ENCODE measurements at regions not wholly inside any gene's neighbourhood (a gene's known extent, or its start where the extent isn't known, plus 50 kb on each side); places are given as distances from the start of the nearest gene placed in this dataset.
A peak's percentile ranks its signal among the peaks of the same experiment; 100 is the strongest.

GRCh38 chr20:61031101-61031830, 220.8 kb upstream of the CDH4 start:
- Histone ChIP-seq H3K27me3 (ENCODE audit: control insufficient read depth in 1 of 2, insufficient read depth in 2 of 2, low read length in 1 of 2) (no peaks in the 10 kb centered on the region), H3K36me3 (ENCODE audit: control insufficient read depth in 1 of 2, insufficient read depth in 2 of 2, low read length in 1 of 2) (no peaks in the 10 kb centered on the region), H3K9me3 (ENCODE audit: control insufficient read depth, low read length) (no peaks in the 10 kb centered on the region), H3K27ac (ENCODE audit: low read depth in 1 of 2, low read length in 2 of 2) (no peak overlapping the region), H3K4me3 (ENCODE audit: low read length in 2 of 2) (no peak overlapping the region), H3K4me1 (ENCODE audit: control insufficient read depth in 1 of 2, insufficient read depth in 2 of 2, low read length in 2 of 2) (no peaks in the 10 kb centered on the region)
- DNase-seq = no peak
- intact Hi-C loops (cut with DNase I) = no loop called here
- no peak for ATAC-seq (ENCODE audit: low FRiP score)
- 42 to 67% methylated on average over 10 of the region's 10 CpGs for WGBS, 2 donors

GRCh38 chr20:61037498-61037897, 214.6 kb upstream of the CDH4 start:
- Histone ChIP-seq H3K36me3 (ENCODE audit: control insufficient read depth in 1 of 2, insufficient read depth in 2 of 2, low read length in 1 of 2) (no peaks in the 10 kb centered on the region), H3K27me3 (ENCODE audit: control insufficient read depth in 1 of 2, insufficient read depth in 2 of 2, low read length in 1 of 2) (no peaks in the 10 kb centered on the region)
- intact Hi-C loops (cut with DNase I) = no loop called here

GRCh38 chr20:61041481-61041880, 210.6 kb upstream of the CDH4 start:
- Histone ChIP-seq H3K4me1 (ENCODE audit: control insufficient read depth in 1 of 2, insufficient read depth in 2 of 2, low read length in 2 of 2) (no peaks in the 10 kb centered on the region), H3K27ac (ENCODE audit: low read depth in 1 of 2, low read length in 2 of 2) (no peak overlapping the region), H3K4me3 (ENCODE audit: low read length in 2 of 2) (no peak overlapping the region), H3K36me3 (ENCODE audit: control insufficient read depth in 1 of 2, insufficient read depth in 2 of 2, low read length in 1 of 2) (no peaks in the 10 kb centered on the region), H3K27me3 (ENCODE audit: control insufficient read depth in 1 of 2, insufficient read depth in 2 of 2, low read length in 1 of 2) (no peaks in the 10 kb centered on the region), H3K9me3 (ENCODE audit: control insufficient read depth, low read length) (no peaks in the 10 kb centered on the region)
- intact Hi-C loops (cut with DNase I) = no loop called here
- WGBS, 2 donors = 75 to 78% methylated on average over 4 of the region's 4 CpGs
- DNase-seq = no peak
- no peak for ATAC-seq (ENCODE audit: low FRiP score)

More at GRCh38 chr20:61037498-61037897, 214.6 kb upstream of the CDH4 start:
- ATAC-seq (ENCODE audit: low FRiP score) (no peak), DNase-seq (no peak)
- 64 to 65% methylated on average over 3 of the region's 3 CpGs for WGBS, 2 donors
- no peak overlapping the region for H3K4me3 ChIP-seq (ENCODE audit: low read length in 2 of 2)
- H3K9me3 ChIP-seq (ENCODE audit: control insufficient read depth, low read length) = no peaks in the 10 kb centered on the region
- H3K4me1 ChIP-seq (ENCODE audit: control insufficient read depth in 1 of 2, insufficient read depth in 2 of 2, low read length in 2 of 2) = no peaks in the 10 kb centered on the region
- no peak overlapping the region for H3K27ac ChIP-seq (ENCODE audit: low read depth in 1 of 2, low read length in 2 of 2)

- no peak for DNase-seq
- H3K9me3 ChIP-seq (ENCODE audit: control insufficient read depth, low read length) = no peaks in the 10 kb centered on the region
- H3K4me3 ChIP-seq (ENCODE audit: low read length in 2 of 2) = no peak overlapping the region
- ATAC-seq (ENCODE audit: low FRiP score) = no peak
- no peaks in the 10 kb centered on the region for H3K36me3 ChIP-seq (ENCODE audit: control insufficient read depth in 1 of 2, insufficient read depth in 2 of 2, low read length in 1 of 2)
- H3K4me1 ChIP-seq (ENCODE audit: control insufficient read depth in 1 of 2, insufficient read depth in 2 of 2, low read length in 2 of 2) = no peaks in the 10 kb centered on the region
- no peak overlapping the region for H3K27ac ChIP-seq (ENCODE audit: low read depth in 1 of 2, low read length in 2 of 2)
- H3K27me3 ChIP-seq (ENCODE audit: control insufficient read depth in 1 of 2, insufficient read depth in 2 of 2, low read length in 1 of 2) = no peaks in the 10 kb centered on the region
- WGBS, 2 donors = 63 to 65% methylated on average over 25 of the region's 25 CpGs
- intact Hi-C loops (cut with DNase I) = no loop called here
Observed at GRCh38 chr20:61042506-61043385, 209.3 kb upstream of the CDH4 start.

GRCh38 chr20:61043681-61044080, 208.4 kb upstream of the CDH4 start:
- DNase-seq (no peak), ATAC-seq (ENCODE audit: low FRiP score) (no peak)
- Histone ChIP-seq H3K4me3 (ENCODE audit: low read length in 2 of 2) (no peak overlapping the region), H3K27ac (ENCODE audit: low read depth in 1 of 2, low read length in 2 of 2) (no peak overlapping the region), H3K4me1 (ENCODE audit: control insufficient read depth in 1 of 2, insufficient read depth in 2 of 2, low read length in 2 of 2) (no peaks in the 10 kb centered on the region), H3K27me3 (ENCODE audit: control insufficient read depth in 1 of 2, insufficient read depth in 2 of 2, low read length in 1 of 2) (no peaks in the 10 kb centered on the region), H3K36me3 (ENCODE audit: control insufficient read depth in 1 of 2, insufficient read depth in 2 of 2, low read length in 1 of 2) (no peaks in the 10 kb centered on the region), H3K9me3 (ENCODE audit: control insufficient read depth, low read length) (no peaks in the 10 kb centered on the region)
- intact Hi-C loops (cut with DNase I) = no loop called here
- WGBS, 2 donors = 73 to 76% methylated on average over 9 of the region's 9 CpGs

- Histone ChIP-seq H3K36me3 (ENCODE audit: control insufficient read depth in 1 of 2, insufficient read depth in 2 of 2, low read length in 1 of 2) (no peaks in the 10 kb centered on the region), H3K4me1 (ENCODE audit: control insufficient read depth in 1 of 2, insufficient read depth in 2 of 2, low read length in 2 of 2) (no peaks in the 10 kb centered on the region), H3K27me3 (ENCODE audit: control insufficient read depth in 1 of 2, insufficient read depth in 2 of 2, low read length in 1 of 2) (no peaks in the 10 kb centered on the region), H3K27ac (ENCODE audit: low read depth in 1 of 2, low read length in 2 of 2) (no peak overlapping the region), H3K9me3 (ENCODE audit: control insufficient read depth, low read length) (no peaks in the 10 kb centered on the region), H3K4me3 (ENCODE audit: low read length in 2 of 2) (no peak overlapping the region)
- intact Hi-C loops (cut with DNase I) = no loop called here
- no peak for ATAC-seq (ENCODE audit: low FRiP score)
- WGBS, 2 donors = 45 to 50% methylated on average over 4 of the region's 4 CpGs
- DNase-seq = no peak
Observed at GRCh38 chr20:61044499-61044898, 207.6 kb upstream of the CDH4 start.

GRCh38 chr20:61045091-61045490, 207.0 kb upstream of the CDH4 start:
- Histone ChIP-seq H3K36me3 (ENCODE audit: control insufficient read depth in 1 of 2, insufficient read depth in 2 of 2, low read length in 1 of 2) (no peaks in the 10 kb centered on the region), H3K27ac (ENCODE audit: low read depth in 1 of 2, low read length in 2 of 2) (no peak overlapping the region), H3K4me3 (ENCODE audit: low read length in 2 of 2) (no peak overlapping the region), H3K9me3 (ENCODE audit: control insufficient read depth, low read length) (no peaks in the 10 kb centered on the region), H3K27me3 (ENCODE audit: control insufficient read depth in 1 of 2, insufficient read depth in 2 of 2, low read length in 1 of 2) (no peaks in the 10 kb centered on the region), H3K4me1 (ENCODE audit: control insufficient read depth in 1 of 2, insufficient read depth in 2 of 2, low read length in 2 of 2) (no peaks in the 10 kb centered on the region)
- intact Hi-C loops (cut with DNase I) = no loop called here
- DNase-seq (no peak), ATAC-seq (ENCODE audit: low FRiP score) (no peak)
- 89 to 96% methylated on average over 1 of the region's 1 CpG for WGBS, 2 donors

GRCh38 chr20:61045876-61046585, 206.0 kb upstream of the CDH4 start:
- Histone ChIP-seq H3K36me3 (ENCODE audit: control insufficient read depth in 1 of 2, insufficient read depth in 2 of 2, low read length in 1 of 2) (no peaks in the 10 kb centered on the region), H3K9me3 (ENCODE audit: control insufficient read depth, low read length) (no peaks in the 10 kb centered on the region), H3K4me1 (ENCODE audit: control insufficient read depth in 1 of 2, insufficient read depth in 2 of 2, low read length in 2 of 2) (no peaks in the 10 kb centered on the region), H3K4me3 (ENCODE audit: low read length in 2 of 2) (no peak overlapping the region), H3K27ac (ENCODE audit: low read depth in 1 of 2, low read length in 2 of 2) (no peak overlapping the region), H3K27me3 (ENCODE audit: control insufficient read depth in 1 of 2, insufficient read depth in 2 of 2, low read length in 1 of 2) (no peaks in the 10 kb centered on the region)
- WGBS, 2 donors = 70 to 72% methylated on average over 3 of the region's 3 CpGs
- intact Hi-C loops (cut with DNase I) = no loop called here
- ATAC-seq (ENCODE audit: low FRiP score) = no peak
- peak in 1 of 2 donors; percentile 86 for DNase-seq
